Spleen (tissue), 11 donors: ENCODE measurements at regions not wholly inside any gene's neighbourhood (a gene's known extent, or its start where the extent isn't known, plus 50 kb on each side); places are given as distances from the start of the nearest gene placed in this dataset.

Source experiments
- DNase-seq: peaks from one replicate; pipeline ENCODE4 v3.0.0-alpha.2; 2020
- H3K27ac ChIP-seq, 8 donors: fragments of 200-600 bp; sonication (generic) in 7 of 8; 1 replicate in 4 of 8; 2 replicates in 4 of 8; pipeline versions ENCODE4 v1.5.0 to v1.8.0; 2016 to 2021; ENCODE audit warnings: inconsistent platforms in 4 of 8, mild to moderate bottlenecking in 4 of 8, moderate library complexity in 1 of 8
- H3K27me3 ChIP-seq, 7 donors: fragments of 200-600 bp; sonication (generic) in 6 of 7; replicated peaks in 1 of 7; 1 replicate in 4 of 7; 2 replicates in 3 of 7; pipeline versions ENCODE4 v1.5.0 to v1.8.0; 2016 to 2021; ENCODE audit warnings: inconsistent platforms in 3 of 7, mild to moderate bottlenecking in 1 of 7
- H3K36me3 ChIP-seq, 6 donors: fragments of 200-600 bp; sonication (generic) in 5 of 6; 1 replicate in 4 of 6; 2 replicates in 2 of 6; pipeline versions ENCODE4 v1.5.0 to v1.8.0; 2016 to 2021; ENCODE audit warnings: inconsistent platforms in 2 of 6
- H3K4me1 ChIP-seq, 6 donors: fragments of 200-600 bp; sonication (generic) in 5 of 6; 1 replicate in 3 of 6; 2 replicates in 3 of 6; pipeline versions ENCODE4 v1.5.0 to v1.8.0; 2016 to 2021; ENCODE audit warnings: inconsistent platforms in 3 of 6
- H3K4me3 ChIP-seq, 8 donors: fragments of 200-600 bp; sonication (generic) in 7 of 8; 1 replicate in 4 of 8; 2 replicates in 4 of 8; pipeline versions ENCODE4 v1.5.0 to v1.8.0; 2016 to 2021; ENCODE audit warnings: inconsistent platforms in 4 of 8, mild to moderate bottlenecking in 4 of 8, moderate library complexity in 2 of 8
- H3K9me3 ChIP-seq, 8 donors: fragments of 200-600 bp; sonication (generic) in 7 of 8; 1 replicate in 4 of 8; 2 replicates in 4 of 8; pipeline versions ENCODE4 v1.5.0 to v1.8.0; 2016 to 2021; ENCODE audit warnings: inconsistent platforms in 4 of 8
- CTCF ChIP-seq, 11 experiments: fragments of 200-600 bp in 7 of 11; fragments of 450-650 bp in 4 of 11; sonication (generic) in 4 of 11; IDR thresholded peaks in 8 of 11; conservative IDR thresholded peaks in 3 of 11; 1 replicate in 7 of 11; 2 replicates in 4 of 11; pipeline versions ENCODE4 v1.4.0 to v1.8.0; 2016 to 2021; ENCODE audit warnings: antibody characterized with exemption in 11 of 11, inconsistent platforms in 4 of 11, mild to moderate bottlenecking in 1 of 11
- POLR2A ChIP-seq, 3 donors: fragments of 450-650 bp; IDR thresholded peaks; one replicate each; pipeline ENCODE4 v1.5.1; 2017; ENCODE audit warnings: antibody characterized with exemption in 3 of 3, mild to moderate bottlenecking in 1 of 3
- POLR2AphosphoS5 ChIP-seq, 3 donors: sonication (generic); formaldehyde crosslinking; IDR thresholded peaks; one replicate each; pipeline ENCODE4 v1.5.1; 2017; ENCODE audit warnings: antibody characterized with exemption in 3 of 3
- WGBS, 5 donors: extraction: QIAGEN DNeasy Blood & Tissue Kit in 3 of 5; methylation state at CpG; one replicate each; pipeline versions ENCODE4 v1.1.5 to v1.1.7; 2013 to 2018; 5-methylcytosine and 5-hydroxymethylcytosine counted together
- intact Hi-C: fragments of 100-400 bp; cut with DNase I; formaldehyde crosslinking; loops from one replicate; pipeline ENCODE4 v1.15.0; 2023; ENCODE audit warnings: low total_unique reads
- donor health status: healthy with polysubstance abuse.
- donor health status: DM: no; HTN: no; CAD: no; lungs with moderate emphysema.
- donor health status: DM: no; HTN: no; CAD: no.
- donor health status: Bipolar disorder and iron deficiency.
- donor health status: healthy.
- donor health status: DM: no; HTN: no; CAD: no.
- donor health status: DM: yes; HTN: yes; CAD: no.

- DNase-seq: no peak
- H3K9me3 ChIP-seq: no peaks in the 10 kb centered on the region
- H3K4me1 ChIP-seq: peaks cover 0 to 11% (median 6%) of the 10 kb centered on the region in 6 donors
- H3K36me3 ChIP-seq: no peaks in the 10 kb centered on the region
- no peak overlapping the region for H3K27ac ChIP-seq
- TF ChIP-seq POLR2A (IDR thresholded peaks at IDR 0.05) (no peak), POLR2AphosphoS5 (IDR thresholded peaks at IDR 0.05) (no peak), CTCF (IDR thresholded peaks at IDR 0.05 in 8 of 11, conservative IDR thresholded peaks at IDR 0.05 in 3 of 11) (no peak)
- no peaks in the 10 kb centered on the region for H3K27me3 ChIP-seq
- WGBS, 5 donors: 71 to 88% (median 75%) methylated on average over 3 of the region's 3 CpGs
- no peak overlapping the region for H3K4me3 ChIP-seq
- intact Hi-C loops: no loop called here
Observed at GRCh38 chr2:236879416-236879963, 206.2 kb upstream of the COPS8 start.

GRCh38 chr2:236882074-236882473 lies 203.6 kb upstream of the COPS8 start:
- 67 to 98% (median 86%) methylated on average over 2 of the region's 2 CpGs for WGBS, 5 donors
- H3K9me3 ChIP-seq: no peaks in the 10 kb centered on the region
- intact Hi-C loops: no loop called here
- H3K27me3 ChIP-seq: no peaks in the 10 kb centered on the region
- no peak overlapping the region for H3K27ac ChIP-seq
- H3K36me3 ChIP-seq: no peaks in the 10 kb centered on the region
- DNase-seq: no peak
- peaks cover 0 to 12% (median 6%) of the 10 kb centered on the region in 6 donors for H3K4me1 ChIP-seq
- TF ChIP-seq POLR2AphosphoS5 (IDR thresholded peaks at IDR 0.05) (no peak), POLR2A (IDR thresholded peaks at IDR 0.05) (no peak), CTCF (IDR thresholded peaks at IDR 0.05 in 8 of 11, conservative IDR thresholded peaks at IDR 0.05 in 3 of 11) (no peak)
- no peak overlapping the region for H3K4me3 ChIP-seq

DNA sequence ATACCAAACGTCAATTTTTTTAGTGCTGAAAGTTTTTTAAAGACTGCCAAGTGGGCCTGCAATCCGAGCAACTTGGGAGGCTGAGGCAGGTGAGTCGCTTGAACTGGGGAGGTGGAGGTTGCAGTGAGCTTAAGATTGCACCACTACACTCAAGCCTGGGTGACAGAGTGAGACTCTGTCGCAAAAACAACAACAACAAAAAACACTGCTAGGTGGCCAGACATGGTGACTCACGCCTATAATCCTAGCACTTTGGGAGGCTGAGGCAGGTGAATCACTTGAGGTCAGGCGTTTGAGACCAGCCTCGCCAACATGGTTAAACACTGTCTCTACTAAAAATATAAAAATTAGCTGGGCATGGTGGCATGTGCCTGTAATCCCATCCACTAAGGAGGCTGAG lies 202.8 kb upstream of the COPS8 start:
- Histone ChIP-seq H3K4me3 (no peak overlapping the region), H3K27ac (no peak overlapping the region), H3K27me3 (no peaks in the 10 kb centered on the region), H3K9me3 (no peaks in the 10 kb centered on the region), H3K36me3 (no peaks in the 10 kb centered on the region), H3K4me1 (peaks cover 0 to 14% (median 8%) of the 10 kb centered on the region in 6 donors)
- intact Hi-C loops: no loop called here
- DNase-seq: no peak
- no peak for TF ChIP-seq POLR2A (IDR thresholded peaks at IDR 0.05)
- TF ChIP-seq CTCF (IDR thresholded peaks at IDR 0.05 in 8 of 11, conservative IDR thresholded peaks at IDR 0.05 in 3 of 11): no peak
- no peak for TF ChIP-seq POLR2AphosphoS5 (IDR thresholded peaks at IDR 0.05)
- 80 to 94% (median 89%) methylated on average over 7 of the region's 7 CpGs for WGBS, 5 donors

DNA sequence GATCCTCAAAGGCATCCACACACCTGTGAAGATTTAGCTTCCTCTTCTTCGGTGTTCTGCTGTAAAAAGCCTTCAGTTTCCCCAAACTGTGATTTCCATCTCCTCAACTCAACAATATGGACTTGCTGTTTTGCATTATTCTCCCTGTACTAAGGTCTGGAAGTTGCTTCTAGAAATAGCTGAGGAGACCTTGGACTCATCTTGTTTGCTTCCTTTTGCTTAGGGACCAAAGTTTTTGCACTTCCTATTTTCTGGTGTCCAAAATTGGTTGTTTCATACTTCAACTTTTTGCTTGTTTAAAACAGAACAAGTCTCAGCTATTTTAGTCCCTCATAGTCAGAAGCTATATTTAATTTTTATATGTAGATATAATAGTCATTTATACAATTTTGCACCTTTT lies 201.9 kb upstream of the COPS8 start:
- H3K36me3 ChIP-seq: no peaks in the 10 kb centered on the region
- DNase-seq: no peak
- H3K27me3 ChIP-seq: no peaks in the 10 kb centered on the region
- 22 to 32% (median 30%) methylated on average over 1 of the region's 1 CpG for WGBS, 5 donors
- no peak for TF ChIP-seq POLR2AphosphoS5 (IDR thresholded peaks at IDR 0.05)
- TF ChIP-seq CTCF (IDR thresholded peaks at IDR 0.05 in 8 of 11, conservative IDR thresholded peaks at IDR 0.05 in 3 of 11): no peak
- no peak for TF ChIP-seq POLR2A (IDR thresholded peaks at IDR 0.05)
- H3K27ac ChIP-seq: peak overlapping the region in 5 of 8 donors; percentile 5 to 56 (median 44)
- H3K4me1 ChIP-seq: peaks cover 0 to 21% (median 14%) of the 10 kb centered on the region in 6 donors
- intact Hi-C loops: no loop called here
- no peak overlapping the region for H3K4me3 ChIP-seq
- no peaks in the 10 kb centered on the region for H3K9me3 ChIP-seq
